SU-DHL-6 (cell line): ENCODE measurements at regions not wholly inside any gene's neighbourhood (a gene's known extent, or its start where the extent isn't known, plus 50 kb on each side); places are given as distances from the start of the nearest gene placed in this dataset.

Experiments used
- H2AFZ ChIP-seq: fragments of 200-600 bp; sonication (generic); 2 replicates; pipeline ENCODE4 v1.6.1; 2014; ENCODE audit warnings: low read depth, mild to moderate bottlenecking, moderate library complexity, mixed read lengths, antibody characterized with exemption, low read length; ENCODE audit not compliant: severe bottlenecking
- H3F3A ChIP-seq: fragments of 200-600 bp; shearing (Covaris generic); 2 replicates; pipeline ENCODE4 v1.6.0; 2016; ENCODE audit warnings: antibody characterized with exemption, mild to moderate bottlenecking; ENCODE audit not compliant: insufficient read depth
- H3K27ac ChIP-seq: fragments of 200-600 bp; sonication (generic); 2 replicates; pipeline ENCODE4 v1.5.1; 2016; ENCODE audit warnings: low read depth, mild to moderate bottlenecking, low read length, moderate library complexity, mixed read lengths
- H3K27me3 ChIP-seq: fragments of 200-600 bp; sonication (generic), shearing (Covaris generic); 2 replicates; pipeline ENCODE4 v1.6.0; 2014; ENCODE audit warnings: mild to moderate bottlenecking, low read length
- H3K36me3 ChIP-seq: fragments of 200-600 bp; sonication (generic); 2 replicates; pipeline ENCODE4 v1.6.1; 2014; ENCODE audit warnings: mild to moderate bottlenecking, low read length, mixed read lengths
- H3K4me2 ChIP-seq: fragments of 300-600, 200-600 bp; shearing (Covaris generic), sonication (generic); 2 replicates; pipeline ENCODE4 v1.6.0; 2014; ENCODE audit warnings: low read length, low read depth, mild to moderate bottlenecking; ENCODE audit not compliant: poor library complexity, severe bottlenecking
- H3K4me3 ChIP-seq: fragments of 200-600 bp; sonication (generic); 2 replicates; pipeline ENCODE4 v1.5.1; 2014; ENCODE audit warnings: antibody characterized with exemption, low read length, mild to moderate bottlenecking, mixed read lengths; ENCODE audit not compliant: insufficient read depth, poor library complexity, severe bottlenecking
- H3K79me2 ChIP-seq: fragments of 200-600 bp; sonication (generic); 2 replicates; pipeline ENCODE4 v1.6.1; 2014; ENCODE audit warnings: mild to moderate bottlenecking, low read length, moderate library complexity; ENCODE audit not compliant: insufficient read depth
- H3K9ac ChIP-seq: fragments of 200-600 bp; sonication (generic); 2 replicates; pipeline ENCODE4 v1.7.0; 2014; ENCODE audit warnings: mild to moderate bottlenecking, low read length
- H3K9me2 ChIP-seq: fragments of 200-600 bp; sonication (generic); replicated peaks from 2 replicates; pipeline ENCODE4 v1.6.1; 2014; ENCODE audit warnings: low read length; ENCODE audit not compliant: insufficient read depth
- H3K9me3 ChIP-seq: fragments of 200-600 bp; sonication (generic); 2 replicates; pipeline ENCODE4 v1.6.1; 2014; ENCODE audit warnings: low read length, mixed read lengths; ENCODE audit not compliant: insufficient read depth
- H4K20me1 ChIP-seq: fragments of 200-600 bp; sonication (generic); 2 replicates; pipeline ENCODE4 v1.6.1; 2014; ENCODE audit warnings: low read depth, mild to moderate bottlenecking, antibody characterized with exemption, low read length, moderate library complexity, mixed read lengths
- EZH2phosphoT487 ChIP-seq: fragments of 200-600 bp; sonication (generic), shearing (Covaris generic); conservative IDR thresholded peaks from 2 replicates; pipeline ENCODE4 v1.6.1; 2018; ENCODE audit warnings: mild to moderate bottlenecking, antibody characterized with exemption, low read length, moderate library complexity, mixed read lengths
- TF ChIP-seq, protein P1 (sequence below): fragments of 200-600 bp; sonication (generic); IDR thresholded peaks from one replicate; pipeline ENCODE4 v1.5.1; 2017; ENCODE audit warnings: antibody characterized with exemption, mild to moderate bottlenecking, low read length, moderate library complexity; ENCODE audit not compliant: insufficient read depth, poor library complexity, severe bottlenecking

- H4K20me1 ChIP-seq, result no peaks in the 10 kb centered on the region
- TF ChIP-seq, protein P1, sequence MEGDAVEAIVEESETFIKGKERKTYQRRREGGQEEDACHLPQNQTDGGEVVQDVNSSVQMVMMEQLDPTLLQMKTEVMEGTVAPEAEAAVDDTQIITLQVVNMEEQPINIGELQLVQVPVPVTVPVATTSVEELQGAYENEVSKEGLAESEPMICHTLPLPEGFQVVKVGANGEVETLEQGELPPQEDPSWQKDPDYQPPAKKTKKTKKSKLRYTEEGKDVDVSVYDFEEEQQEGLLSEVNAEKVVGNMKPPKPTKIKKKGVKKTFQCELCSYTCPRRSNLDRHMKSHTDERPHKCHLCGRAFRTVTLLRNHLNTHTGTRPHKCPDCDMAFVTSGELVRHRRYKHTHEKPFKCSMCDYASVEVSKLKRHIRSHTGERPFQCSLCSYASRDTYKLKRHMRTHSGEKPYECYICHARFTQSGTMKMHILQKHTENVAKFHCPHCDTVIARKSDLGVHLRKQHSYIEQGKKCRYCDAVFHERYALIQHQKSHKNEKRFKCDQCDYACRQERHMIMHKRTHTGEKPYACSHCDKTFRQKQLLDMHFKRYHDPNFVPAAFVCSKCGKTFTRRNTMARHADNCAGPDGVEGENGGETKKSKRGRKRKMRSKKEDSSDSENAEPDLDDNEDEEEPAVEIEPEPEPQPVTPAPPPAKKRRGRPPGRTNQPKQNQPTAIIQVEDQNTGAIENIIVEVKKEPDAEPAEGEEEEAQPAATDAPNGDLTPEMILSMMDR, result no peak
- TF ChIP-seq EZH2phosphoT487, result no peak
- H2AFZ ChIP-seq, result no peak overlapping the region
- no peaks in the 10 kb centered on the region for H3F3A ChIP-seq
- H3K4me2 ChIP-seq, result no peak overlapping the region
- H3K27me3 ChIP-seq, result no peaks in the 10 kb centered on the region
- no peak overlapping the region for H3K4me3 ChIP-seq
- no peaks in the 10 kb centered on the region for H3K9me2 ChIP-seq
- no peak overlapping the region for H3K27ac ChIP-seq
- no peaks in the 10 kb centered on the region for H3K36me3 ChIP-seq
- no peaks in the 10 kb centered on the region for H3K9me3 ChIP-seq
- H3K9ac ChIP-seq, result no peak overlapping the region
- no peaks in the 10 kb centered on the region for H3K79me2 ChIP-seq
These were observed 1043.2 kb downstream of the BRINP3 start for GRCh38 chr1:189434461-189434860.

DNA sequence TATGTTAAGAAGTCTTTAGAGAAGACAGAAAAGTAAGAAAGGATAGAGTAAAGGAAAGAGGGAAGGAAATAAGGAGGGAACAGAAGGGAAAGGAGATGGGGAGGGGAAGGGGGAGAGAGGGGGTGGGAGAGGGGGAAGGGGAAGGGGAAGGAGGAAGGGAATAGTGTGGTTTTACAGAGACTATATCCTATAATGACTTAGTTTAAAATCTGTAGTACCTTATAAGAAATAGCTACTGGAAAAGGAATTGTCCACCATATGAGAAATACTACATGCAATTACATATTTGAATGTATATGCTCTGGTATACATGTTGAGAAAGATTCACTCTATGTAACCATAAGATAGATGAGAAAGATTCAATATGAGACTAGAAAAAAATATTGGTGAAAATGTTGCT, 1042.3 kb downstream of the BRINP3 start:
- Histone ChIP-seq H2AFZ (no peak overlapping the region), H3K4me3 (no peak overlapping the region), H3K9me2 (no peaks in the 10 kb centered on the region), H3K36me3 (no peaks in the 10 kb centered on the region), H3K27me3 (no peaks in the 10 kb centered on the region), H3K27ac (no peak overlapping the region), H3K79me2 (no peaks in the 10 kb centered on the region), H3K9ac (no peak overlapping the region), H4K20me1 (no peaks in the 10 kb centered on the region), H3F3A (no peaks in the 10 kb centered on the region), H3K9me3 (no peaks in the 10 kb centered on the region), H3K4me2 (no peak overlapping the region)
- TF ChIP-seq EZH2phosphoT487, result no peak
- TF ChIP-seq, protein P1, result no peak

DNA sequence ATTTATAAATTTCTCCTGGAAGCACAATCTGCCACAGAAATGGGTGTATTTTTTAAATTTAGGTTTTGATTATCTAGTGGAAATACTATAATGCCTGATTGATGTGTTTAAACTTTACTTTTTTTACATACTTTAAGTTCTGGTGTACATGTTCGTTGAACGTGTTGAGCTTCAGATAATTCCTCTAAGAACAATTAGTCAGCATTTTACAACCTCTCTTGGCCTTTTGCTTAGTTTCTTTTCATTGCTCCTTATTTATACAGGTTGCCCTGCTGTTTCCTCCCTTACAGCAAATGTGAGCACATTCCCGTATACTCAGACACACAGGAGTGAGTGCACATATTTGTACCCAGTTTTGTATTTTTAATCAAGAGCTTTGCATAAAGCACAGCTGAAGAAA, 1038.9 kb downstream of the BRINP3 start:
- H3K9me2 ChIP-seq, result no peaks in the 10 kb centered on the region
- no peak overlapping the region for H3K27ac ChIP-seq
- no peaks in the 10 kb centered on the region for H3K9me3 ChIP-seq
- H3K36me3 ChIP-seq, result no peaks in the 10 kb centered on the region
- H3K4me2 ChIP-seq, result no peak overlapping the region
- no peak overlapping the region for H2AFZ ChIP-seq
- H3K4me3 ChIP-seq, result no peak overlapping the region
- no peaks in the 10 kb centered on the region for H4K20me1 ChIP-seq
- no peak overlapping the region for H3K9ac ChIP-seq
- no peak for TF ChIP-seq EZH2phosphoT487
- TF ChIP-seq, protein P1, result no peak
- H3F3A ChIP-seq, result no peaks in the 10 kb centered on the region
- H3K27me3 ChIP-seq, result no peaks in the 10 kb centered on the region
- no peaks in the 10 kb centered on the region for H3K79me2 ChIP-seq

DNA sequence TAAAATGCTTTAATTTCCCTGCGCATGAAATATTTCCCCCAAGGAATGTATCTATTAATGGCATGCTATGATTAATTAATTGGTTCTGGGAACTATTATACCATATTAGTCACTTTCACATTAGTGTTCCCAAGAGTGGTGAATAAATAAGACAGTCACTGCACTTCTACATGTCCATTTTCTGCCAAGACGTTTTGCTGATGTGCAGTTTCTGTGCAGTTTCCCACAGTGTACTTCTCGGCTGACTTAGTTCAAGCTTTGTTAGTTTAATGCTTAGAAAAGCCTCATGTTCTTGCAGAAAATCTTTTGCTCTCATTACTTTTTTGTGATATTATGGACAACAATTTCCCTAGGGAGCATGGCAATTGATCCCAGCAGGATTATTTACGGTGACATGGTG, 1014.5 kb downstream of the BRINP3 start:
- Histone ChIP-seq H3K9me3 (no peaks in the 10 kb centered on the region), H3K27me3 (no peaks in the 10 kb centered on the region), H3K9ac (no peak overlapping the region), H3K9me2 (no peaks in the 10 kb centered on the region), H4K20me1 (no peaks in the 10 kb centered on the region), H3K36me3 (no peaks in the 10 kb centered on the region), H3F3A (no peaks in the 10 kb centered on the region), H2AFZ (peak overlapping the region; percentile 9), H3K79me2 (no peaks in the 10 kb centered on the region), H3K27ac (no peak overlapping the region), H3K4me2 (no peak overlapping the region), H3K4me3 (no peak overlapping the region)
- TF ChIP-seq, protein P1, result no peak
- no peak for TF ChIP-seq EZH2phosphoT487
